ENCODE measurements at regions not wholly inside any gene's neighbourhood (a gene's known extent, or its start where the extent isn't known, plus 50 kb on each side); places are given as distances from the start of the nearest gene placed in this dataset.

- TF ChIP-seq CTCF (IDR thresholded peaks at IDR 0.05) (no peak), EP300 (IDR thresholded peaks at IDR 0.05) (no peak), POLR2A (IDR thresholded peaks at IDR 0.05) (no peak)
These were observed 65.6 kb downstream of the TMEM17 start for GRCh38 chr2:62440281-62440946.
